Skeletal muscle cell (primary cell): ENCODE measurements at regions not wholly inside any gene's neighbourhood (a gene's known extent, or its start where the extent isn't known, plus 50 kb on each side); places are given as distances from the start of the nearest gene placed in this dataset.

Source experiments
- DNase-seq: peaks from one replicate; pipeline ENCODE4 v3.0.0-alpha.2; 2010; ENCODE audit warnings: low read depth
- H3K4me3 ChIP-seq: 2 replicates; pipeline ENCODE4 v1.5.1; 2011; ENCODE audit warnings: low read depth, mild to moderate bottlenecking, control low read depth, low read length, moderate library complexity

GRCh38 chr7:52323202-52323746 is 712.2 kb upstream of the POM121L12 start:
- no peak for DNase-seq
- H3K4me3 ChIP-seq, result no peak overlapping the region

- H3K4me3 ChIP-seq, result no peak overlapping the region
- DNase-seq, result no peak
Measured at GRCh38 chr7:52320610-52321009, 714.8 kb upstream of the POM121L12 start.

GRCh38 chr7:52317921-52318320 is 717.5 kb upstream of the POM121L12 start:
- no peak for DNase-seq
- no peak overlapping the region for H3K4me3 ChIP-seq

GRCh38 chr7:52311886-52312285 is 723.5 kb upstream of the POM121L12 start:
- no peak for DNase-seq
- H3K4me3 ChIP-seq, result no peak overlapping the region

- H3K4me3 ChIP-seq, result no peak overlapping the region
- no peak for DNase-seq
Measured at GRCh38 chr7:52309631-52310030, 725.8 kb upstream of the POM121L12 start.

- DNase-seq, result no peak
- no peak overlapping the region for H3K4me3 ChIP-seq
Measured at GRCh38 chr7:52302765-52303520, 732.5 kb upstream of the POM121L12 start.

- no peak overlapping the region for H3K4me3 ChIP-seq
- no peak for DNase-seq
Measured at GRCh38 chr7:52297128-52297527, 738.3 kb upstream of the POM121L12 start.

GRCh38 chr7:52294942-52295341 is 740.5 kb upstream of the POM121L12 start:
- no peak overlapping the region for H3K4me3 ChIP-seq
- DNase-seq, result no peak

GRCh38 chr7:52289247-52289646 is 746.2 kb upstream of the POM121L12 start:
- H3K4me3 ChIP-seq, result no peak overlapping the region
- DNase-seq, result no peak

GRCh38 chr7:52287698-52288097 is 747.7 kb upstream of the POM121L12 start:
- H3K4me3 ChIP-seq, result no peak overlapping the region
- no peak for DNase-seq

GRCh38 chr7:52285689-52286088 is 749.7 kb upstream of the POM121L12 start:
- H3K4me3 ChIP-seq, result no peak overlapping the region
- no peak for DNase-seq

GRCh38 chr7:52283335-52283734 is 752.1 kb upstream of the POM121L12 start:
- DNase-seq, result no peak

GRCh38 chr7:52273685-52274610 is 761.5 kb upstream of the POM121L12 start:
- no peak for DNase-seq
- no peak overlapping the region for H3K4me3 ChIP-seq

More at GRCh38 chr7:52283335-52283734, 752.1 kb upstream of the POM121L12 start:
- no peak overlapping the region for H3K4me3 ChIP-seq

- DNase-seq, result no peak
- no peak overlapping the region for H3K4me3 ChIP-seq
Measured at GRCh38 chr7:52271703-52272102, 763.7 kb upstream of the POM121L12 start.

GRCh38 chr7:52270301-52270700 is 765.1 kb upstream of the POM121L12 start:
- H3K4me3 ChIP-seq, result no peak overlapping the region
- DNase-seq, result no peak

- no peak for DNase-seq
- no peak overlapping the region for H3K4me3 ChIP-seq
Measured at GRCh38 chr7:52269669-52270068, 765.8 kb upstream of the POM121L12 start.

- H3K4me3 ChIP-seq, result no peak overlapping the region
- no peak for DNase-seq
Measured at GRCh38 chr7:52261057-52261456, 774.4 kb upstream of the POM121L12 start.

GRCh38 chr7:52260046-52260665 is 775.3 kb upstream of the POM121L12 start:
- DNase-seq, result no peak

GRCh38 chr7:52257890-52258289 is 777.5 kb upstream of the POM121L12 start:
- H3K4me3 ChIP-seq, result no peak overlapping the region
- DNase-seq, result no peak

More at GRCh38 chr7:52260046-52260665, 775.3 kb upstream of the POM121L12 start:
- no peak overlapping the region for H3K4me3 ChIP-seq
